ENCODE measurements at regions not wholly inside any gene's neighbourhood (a gene's known extent, or its start where the extent isn't known, plus 50 kb on each side); places are given as distances from the start of the nearest gene placed in this dataset.

DNA sequence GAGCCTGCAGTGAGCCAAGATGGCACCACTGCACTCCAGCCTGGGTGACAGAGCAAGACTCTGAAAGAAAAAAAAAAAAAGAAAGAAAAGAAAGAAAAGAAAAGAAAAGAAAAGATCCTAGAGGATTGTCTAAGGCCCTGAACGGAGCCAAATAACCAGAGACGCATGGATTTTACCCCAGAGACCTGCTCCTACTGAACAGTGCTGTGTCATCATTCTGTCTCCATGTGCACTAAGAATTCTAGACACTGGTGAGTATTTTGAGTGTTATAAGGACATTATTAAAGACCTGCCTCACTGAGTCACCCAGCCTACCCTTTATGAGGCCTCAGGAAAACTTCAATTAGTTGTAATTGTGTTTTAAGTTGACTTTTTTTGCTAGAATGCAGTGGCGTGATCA, 61.9 kb upstream of the RIOK3 start:
- no peak for DNase-seq

GRCh38 chr18:23397907-23398306, 55.2 kb upstream of the RIOK3 start:
- DNase-seq, result no peak

- no peak for DNase-seq
These were observed 54.7 kb upstream of the RIOK3 start for GRCh38 chr18:23398401-23398800.

- DNase-seq, result no peak
These were observed 54.0 kb upstream of the RIOK3 start for GRCh38 chr18:23399067-23399466.

- DNase-seq, result no peak
These were observed 52.2 kb upstream of the RIOK3 start for GRCh38 chr18:23400918-23401317.

GRCh38 chr18:23401400-23402347, 51.4 kb upstream of the RIOK3 start:
- DNase-seq, result peak; percentile 75
